ENCODE measurements at regions not wholly inside any gene's neighbourhood (a gene's known extent, or its start where the extent isn't known, plus 50 kb on each side); places are given as distances from the start of the nearest gene placed in this dataset.
A peak's percentile ranks its signal among the peaks of the same experiment; 100 is the strongest.

DNA sequence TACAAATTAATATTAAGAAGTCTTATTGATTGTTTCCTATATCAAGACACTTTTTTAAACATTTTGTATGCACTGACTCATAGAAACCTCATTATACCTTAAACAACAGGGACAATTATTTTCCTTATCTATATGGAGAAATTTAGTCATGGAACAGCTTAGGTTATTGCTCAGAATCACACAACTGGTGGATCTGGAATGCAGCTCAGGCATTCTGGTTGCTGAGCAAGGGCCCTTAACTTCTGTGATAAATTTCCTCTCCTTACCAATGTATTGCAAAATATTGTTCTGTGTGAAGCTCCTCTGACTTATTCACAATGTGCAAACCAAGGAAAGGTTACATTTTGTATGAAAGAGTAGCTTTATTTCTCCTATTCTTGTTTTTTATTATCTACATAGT, 817.8 kb downstream of the LRFN5 start (continued):
- TF ChIP-seq CREB1 (CRISPR knock-in tag; IDR thresholded peaks at IDR 0.05; ENCODE audit: low read depth) (no peak), EZH2phosphoT487 (IDR thresholded peaks at IDR 0.05; ENCODE audit: unreplicated experiment) (no peak)
- TF ChIP-seq, protein P1, sequence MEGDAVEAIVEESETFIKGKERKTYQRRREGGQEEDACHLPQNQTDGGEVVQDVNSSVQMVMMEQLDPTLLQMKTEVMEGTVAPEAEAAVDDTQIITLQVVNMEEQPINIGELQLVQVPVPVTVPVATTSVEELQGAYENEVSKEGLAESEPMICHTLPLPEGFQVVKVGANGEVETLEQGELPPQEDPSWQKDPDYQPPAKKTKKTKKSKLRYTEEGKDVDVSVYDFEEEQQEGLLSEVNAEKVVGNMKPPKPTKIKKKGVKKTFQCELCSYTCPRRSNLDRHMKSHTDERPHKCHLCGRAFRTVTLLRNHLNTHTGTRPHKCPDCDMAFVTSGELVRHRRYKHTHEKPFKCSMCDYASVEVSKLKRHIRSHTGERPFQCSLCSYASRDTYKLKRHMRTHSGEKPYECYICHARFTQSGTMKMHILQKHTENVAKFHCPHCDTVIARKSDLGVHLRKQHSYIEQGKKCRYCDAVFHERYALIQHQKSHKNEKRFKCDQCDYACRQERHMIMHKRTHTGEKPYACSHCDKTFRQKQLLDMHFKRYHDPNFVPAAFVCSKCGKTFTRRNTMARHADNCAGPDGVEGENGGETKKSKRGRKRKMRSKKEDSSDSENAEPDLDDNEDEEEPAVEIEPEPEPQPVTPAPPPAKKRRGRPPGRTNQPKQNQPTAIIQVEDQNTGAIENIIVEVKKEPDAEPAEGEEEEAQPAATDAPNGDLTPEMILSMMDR (conservative IDR thresholded peaks at IDR 0.05; ENCODE audit: low read depth in 2 of 2) = no peak
- TF ChIP-seq, protein P2, sequence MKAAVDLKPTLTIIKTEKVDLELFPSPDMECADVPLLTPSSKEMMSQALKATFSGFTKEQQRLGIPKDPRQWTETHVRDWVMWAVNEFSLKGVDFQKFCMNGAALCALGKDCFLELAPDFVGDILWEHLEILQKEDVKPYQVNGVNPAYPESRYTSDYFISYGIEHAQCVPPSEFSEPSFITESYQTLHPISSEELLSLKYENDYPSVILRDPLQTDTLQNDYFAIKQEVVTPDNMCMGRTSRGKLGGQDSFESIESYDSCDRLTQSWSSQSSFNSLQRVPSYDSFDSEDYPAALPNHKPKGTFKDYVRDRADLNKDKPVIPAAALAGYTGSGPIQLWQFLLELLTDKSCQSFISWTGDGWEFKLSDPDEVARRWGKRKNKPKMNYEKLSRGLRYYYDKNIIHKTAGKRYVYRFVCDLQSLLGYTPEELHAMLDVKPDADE (IDR thresholded peaks at IDR 0.05) = no peak

DNA sequence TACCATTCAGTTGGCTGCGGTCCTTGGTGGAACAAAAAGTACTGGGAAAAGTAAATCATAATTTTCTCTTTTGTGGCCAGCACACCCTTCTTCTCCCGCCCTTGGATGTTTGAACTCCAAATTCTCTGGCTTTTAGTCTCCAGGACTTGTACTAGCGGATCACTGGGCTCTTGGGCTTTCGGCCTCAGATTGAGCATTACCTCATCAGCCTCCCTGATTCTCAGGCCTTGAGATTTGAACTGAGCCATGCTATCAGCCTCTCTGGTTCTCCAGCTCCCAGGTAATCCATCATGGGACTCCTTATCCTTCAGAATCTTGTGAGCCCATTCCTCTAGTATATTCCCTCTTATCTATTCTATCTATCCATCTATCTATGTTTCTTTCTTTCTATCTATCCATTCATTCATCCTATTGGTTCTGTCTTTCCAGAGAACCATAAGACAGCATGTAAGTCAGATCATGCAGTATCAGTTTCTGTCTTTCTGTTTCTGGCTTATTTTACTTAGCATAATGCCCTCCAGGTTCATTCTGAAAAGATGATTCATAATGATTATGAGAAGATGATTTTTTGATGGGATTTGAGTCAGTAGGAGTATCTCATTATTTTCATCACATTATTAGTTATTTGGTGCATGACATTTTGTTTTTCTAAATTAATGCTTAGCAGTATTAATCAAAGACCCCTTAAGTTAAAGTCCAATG, 814.9 kb downstream of the LRFN5 start:
- H3K4me2 ChIP-seq = no peak overlapping the region
- H3K36me3 Mint-ChIP-seq (ENCODE audit: low read depth) = no peaks in the 10 kb centered on the region
- DNase-seq (ENCODE audit: low spot score) = no peak
- no peaks in the 10 kb centered on the region for H3K79me2 ChIP-seq (replicated peaks; ENCODE audit: insufficient read depth)
- no peak overlapping the region for H3K4me3 ChIP-seq
- no peaks in the 10 kb centered on the region for H3K9me3 Mint-ChIP-seq
- H3K4me1 ChIP-seq (ENCODE audit: insufficient read depth) = no peaks in the 10 kb centered on the region
- no peak overlapping the region for H3K27ac Mint-ChIP-seq
- H3F3A ChIP-seq (replicated peaks; ENCODE audit: low read depth) = no peaks in the 10 kb centered on the region
- H3K4me1 Mint-ChIP-seq = no peaks in the 10 kb centered on the region
- H2AFZ ChIP-seq = 0 out of 2 replicates have a peak overlapping the region, but pooled peaks have one; percentile 11
- ATAC-seq = no peak
- no peak overlapping the region for H3K27ac ChIP-seq (ENCODE audit: low read depth)
- H4K20me1 ChIP-seq (replicated peaks; ENCODE audit: insufficient read depth) = no peaks in the 10 kb centered on the region
- H3K4me3 Mint-ChIP-seq = no peak overlapping the region
- no peaks in the 10 kb centered on the region for H3K27me3 Mint-ChIP-seq (ENCODE audit: insufficient read depth, low read depth, poor library complexity)
- TF ChIP-seq, protein P3, sequence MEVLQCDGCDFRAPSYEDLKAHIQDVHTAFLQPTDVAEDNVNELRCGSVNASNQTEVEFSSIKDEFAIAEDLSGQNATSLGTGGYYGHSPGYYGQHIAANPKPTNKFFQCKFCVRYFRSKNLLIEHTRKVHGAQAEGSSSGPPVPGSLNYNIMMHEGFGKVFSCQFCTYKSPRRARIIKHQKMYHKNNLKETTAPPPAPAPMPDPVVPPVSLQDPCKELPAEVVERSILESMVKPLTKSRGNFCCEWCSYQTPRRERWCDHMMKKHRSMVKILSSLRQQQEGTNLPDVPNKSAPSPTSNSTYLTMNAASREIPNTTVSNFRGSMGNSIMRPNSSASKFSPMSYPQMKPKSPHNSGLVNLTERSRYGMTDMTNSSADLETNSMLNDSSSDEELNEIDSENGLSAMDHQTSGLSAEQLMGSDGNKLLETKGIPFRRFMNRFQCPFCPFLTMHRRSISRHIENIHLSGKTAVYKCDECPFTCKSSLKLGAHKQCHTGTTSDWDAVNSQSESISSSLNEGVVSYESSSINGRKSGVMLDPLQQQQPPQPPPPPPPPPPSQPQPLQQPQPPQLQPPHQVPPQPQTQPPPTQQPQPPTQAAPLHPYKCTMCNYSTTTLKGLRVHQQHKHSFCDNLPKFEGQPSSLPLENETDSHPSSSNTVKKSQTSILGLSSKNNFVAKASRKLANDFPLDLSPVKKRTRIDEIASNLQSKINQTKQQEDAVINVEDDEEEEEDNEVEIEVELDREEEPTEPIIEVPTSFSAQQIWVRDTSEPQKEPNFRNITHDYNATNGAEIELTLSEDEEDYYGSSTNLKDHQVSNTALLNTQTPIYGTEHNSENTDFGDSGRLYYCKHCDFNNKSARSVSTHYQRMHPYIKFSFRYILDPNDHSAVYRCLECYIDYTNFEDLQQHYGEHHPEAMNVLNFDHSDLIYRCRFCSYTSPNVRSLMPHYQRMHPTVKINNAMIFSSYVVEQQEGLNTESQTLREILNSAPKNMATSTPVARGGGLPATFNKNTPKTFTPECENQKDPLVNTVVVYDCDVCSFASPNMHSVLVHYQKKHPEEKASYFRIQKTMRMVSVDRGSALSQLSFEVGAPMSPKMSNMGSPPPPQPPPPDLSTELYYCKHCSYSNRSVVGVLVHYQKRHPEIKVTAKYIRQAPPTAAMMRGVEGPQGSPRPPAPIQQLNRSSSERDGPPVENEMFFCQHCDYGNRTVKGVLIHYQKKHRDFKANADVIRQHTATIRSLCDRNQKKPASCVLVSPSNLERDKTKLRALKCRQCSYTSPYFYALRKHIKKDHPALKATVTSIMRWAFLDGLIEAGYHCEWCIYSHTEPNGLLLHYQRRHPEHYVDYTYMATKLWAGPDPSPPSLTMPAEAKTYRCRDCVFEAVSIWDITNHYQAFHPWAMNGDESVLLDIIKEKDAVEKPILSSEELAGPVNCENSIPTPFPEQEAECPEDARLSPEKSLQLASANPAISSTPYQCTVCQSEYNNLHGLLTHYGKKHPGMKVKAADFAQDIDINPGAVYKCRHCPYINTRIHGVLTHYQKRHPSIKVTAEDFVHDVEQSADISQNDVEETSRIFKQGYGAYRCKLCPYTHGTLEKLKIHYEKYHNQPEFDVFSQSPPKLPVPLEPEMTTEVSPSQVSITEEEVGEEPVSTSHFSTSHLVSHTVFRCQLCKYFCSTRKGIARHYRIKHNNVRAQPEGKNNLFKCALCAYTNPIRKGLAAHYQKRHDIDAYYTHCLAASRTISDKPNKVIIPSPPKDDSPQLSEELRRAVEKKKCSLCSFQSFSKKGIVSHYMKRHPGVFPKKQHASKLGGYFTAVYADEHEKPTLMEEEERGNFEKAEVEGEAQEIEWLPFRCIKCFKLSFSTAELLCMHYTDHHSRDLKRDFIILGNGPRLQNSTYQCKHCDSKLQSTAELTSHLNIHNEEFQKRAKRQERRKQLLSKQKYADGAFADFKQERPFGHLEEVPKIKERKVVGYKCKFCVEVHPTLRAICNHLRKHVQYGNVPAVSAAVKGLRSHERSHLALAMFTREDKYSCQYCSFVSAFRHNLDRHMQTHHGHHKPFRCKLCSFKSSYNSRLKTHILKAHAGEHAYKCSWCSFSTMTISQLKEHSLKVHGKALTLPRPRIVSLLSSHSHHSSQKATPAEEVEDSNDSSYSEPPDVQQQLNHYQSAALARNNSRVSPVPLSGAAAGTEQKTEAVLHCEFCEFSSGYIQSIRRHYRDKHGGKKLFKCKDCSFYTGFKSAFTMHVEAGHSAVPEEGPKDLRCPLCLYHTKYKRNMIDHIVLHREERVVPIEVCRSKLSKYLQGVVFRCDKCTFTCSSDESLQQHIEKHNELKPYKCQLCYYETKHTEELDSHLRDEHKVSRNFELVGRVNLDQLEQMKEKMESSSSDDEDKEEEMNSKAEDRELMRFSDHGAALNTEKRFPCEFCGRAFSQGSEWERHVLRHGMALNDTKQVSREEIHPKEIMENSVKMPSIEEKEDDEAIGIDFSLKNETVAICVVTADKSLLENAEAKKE (CRISPR knock-in tag; IDR thresholded peaks at IDR 0.05) = no peak
- no peak for TF ChIP-seq EZH2 (IDR thresholded peaks at IDR 0.05; ENCODE audit: low read depth, unreplicated experiment)
- H3K36me3 ChIP-seq (ENCODE audit: insufficient read depth) = no peaks in the 10 kb centered on the region
- H3K9me2 ChIP-seq (ENCODE audit: insufficient read depth) = no peaks in the 10 kb centered on the region
- H3K27me3 ChIP-seq (ENCODE audit: insufficient read depth) = no peaks in the 10 kb centered on the region

All from GM23338 (cell line).